SKM-1 (cell line): ENCODE measurements at regions not wholly inside any gene's neighbourhood (a gene's known extent, or its start where the extent isn't known, plus 50 kb on each side); places are given as distances from the start of the nearest gene placed in this dataset.
"Not testable (repeated sequence)": the region's sequence is repeated elsewhere in the genome, so short reads cannot be mapped to it uniquely, and the experiment has no call there.

ENCODE experiments used
- DNase-seq: peaks from one replicate; lab custom pipeline; 2025; ENCODE audit not compliant: unreplicated experiment; lab: John Stamatoyannopoulos, UW

- DNase-seq, result not testable (repeated sequence)
Observed at GRCh38 chr1:244156617-244157016, 105.5 kb downstream of the ZBTB18 start.

DNA sequence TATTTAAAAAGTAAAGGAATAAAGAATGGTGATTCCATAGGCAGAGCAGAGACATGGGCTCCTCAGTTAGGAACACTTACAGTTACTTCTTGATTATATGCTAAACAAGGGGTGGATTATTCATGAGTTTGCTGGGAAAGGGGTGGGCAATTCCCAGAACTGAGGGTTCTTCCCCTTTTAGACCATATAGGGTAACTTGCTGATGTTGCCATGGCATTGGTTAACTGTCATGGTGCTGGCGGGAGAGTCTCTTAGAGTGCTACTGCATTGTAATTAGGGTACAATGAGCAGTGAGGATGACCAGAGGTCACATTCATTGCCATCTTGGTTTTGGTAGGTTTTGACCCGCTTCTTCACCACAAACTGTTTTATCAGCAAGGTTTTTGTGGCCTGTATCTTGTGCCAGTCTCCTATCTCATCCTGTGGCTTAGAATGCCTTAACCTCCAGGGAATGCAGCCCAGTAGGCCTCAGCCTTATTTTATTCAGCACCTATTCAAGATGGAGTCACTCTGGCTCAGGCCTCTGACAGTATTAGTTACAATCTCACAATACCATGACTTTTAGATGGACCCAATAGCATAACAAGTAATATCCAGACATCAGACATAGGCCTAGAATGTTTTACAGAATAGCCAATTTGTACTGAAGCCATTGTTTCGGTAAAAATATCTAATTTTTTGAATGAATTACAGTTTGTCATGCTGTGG lies 106.8 kb downstream of the ZBTB18 start:
- no peak for DNase-seq

GRCh38 chr1:244159646-244160045 lies 108.6 kb downstream of the ZBTB18 start:
- DNase-seq, result no peak

DNA sequence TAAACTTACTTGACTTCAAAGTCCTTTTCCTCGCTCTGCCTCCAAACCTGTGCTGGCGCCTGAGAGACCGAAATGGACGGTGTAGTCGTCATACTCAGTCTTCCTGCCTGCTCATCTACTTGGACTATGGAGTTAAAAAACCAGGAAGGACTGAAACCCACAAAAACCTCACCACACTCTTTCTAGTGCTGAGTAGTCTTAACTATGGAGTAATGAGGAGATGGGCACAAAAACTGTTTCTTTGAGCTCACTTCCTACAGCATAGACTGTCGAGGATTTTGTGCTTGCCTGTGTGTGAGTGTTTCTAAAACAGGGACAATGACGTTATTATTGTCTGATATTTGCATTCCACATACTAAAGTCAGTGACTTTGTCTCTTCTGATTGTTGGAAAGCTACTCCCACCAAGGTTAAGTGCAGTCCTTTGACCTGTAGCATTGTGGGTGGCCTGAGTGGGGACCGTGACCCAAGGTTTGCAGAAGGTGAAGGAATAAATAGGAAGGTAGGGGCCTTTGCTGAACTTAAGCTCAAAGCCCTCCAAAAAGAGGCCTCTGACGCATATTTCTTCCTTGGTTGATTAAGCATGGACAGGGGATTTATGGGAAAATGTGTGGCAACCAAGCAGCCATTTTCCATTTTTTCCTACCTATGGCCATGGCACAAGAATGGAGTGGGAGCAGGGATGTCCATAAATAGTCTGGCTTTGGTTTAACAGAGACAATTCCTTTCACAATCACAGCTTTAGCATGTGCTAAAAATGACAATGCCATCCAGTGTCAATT lies 109.6 kb downstream of the ZBTB18 start:
- DNase-seq, result peak; percentile 87

DNA sequence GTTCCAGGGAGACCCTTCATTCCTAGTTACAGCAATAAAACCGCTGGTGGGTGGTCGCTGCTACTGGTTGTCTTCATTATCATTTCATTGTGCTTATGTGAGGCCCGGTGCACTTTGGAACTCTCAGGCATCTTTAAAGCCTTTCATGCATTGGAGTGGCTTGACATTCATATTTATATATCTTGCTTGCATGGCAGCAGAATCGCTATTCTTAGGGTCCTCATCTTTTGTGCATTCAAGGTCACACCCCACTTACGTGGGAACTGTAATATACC lies 110.1 kb downstream of the ZBTB18 start:
- no peak for DNase-seq

GRCh38 chr1:244162786-244163530 lies 111.9 kb downstream of the ZBTB18 start:
- no peak for DNase-seq

DNA sequence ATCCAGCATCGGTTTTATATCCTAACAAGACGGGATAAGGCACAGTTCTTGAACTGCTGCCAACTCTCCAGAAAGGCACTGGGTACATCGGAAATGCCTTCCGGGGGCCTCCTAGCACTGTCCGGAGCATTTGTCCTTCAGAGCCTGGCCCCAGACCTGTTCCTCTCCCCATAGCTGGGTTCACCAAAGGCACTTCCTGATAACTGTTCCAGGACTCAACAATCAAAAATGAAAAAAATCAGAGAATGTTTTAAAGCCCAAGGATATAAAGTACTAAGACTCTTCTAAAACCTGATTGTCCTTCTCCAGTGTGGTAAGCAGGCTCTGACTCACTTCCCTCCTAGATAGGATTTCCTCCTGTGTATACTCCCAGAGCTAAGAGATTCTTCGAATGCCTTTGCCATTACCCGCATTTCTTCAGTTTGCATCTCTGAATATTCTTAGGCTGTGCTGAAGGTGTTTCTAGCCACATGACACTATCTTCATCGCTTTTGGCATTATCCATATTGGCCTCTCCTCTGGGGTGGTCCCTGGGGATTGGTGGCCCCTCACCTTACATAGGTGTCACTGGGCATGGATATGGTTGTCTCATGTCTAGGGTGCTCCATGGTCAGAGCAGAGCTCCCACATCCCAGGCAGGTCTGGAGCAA lies 112.9 kb downstream of the ZBTB18 start:
- no peak for DNase-seq

DNA sequence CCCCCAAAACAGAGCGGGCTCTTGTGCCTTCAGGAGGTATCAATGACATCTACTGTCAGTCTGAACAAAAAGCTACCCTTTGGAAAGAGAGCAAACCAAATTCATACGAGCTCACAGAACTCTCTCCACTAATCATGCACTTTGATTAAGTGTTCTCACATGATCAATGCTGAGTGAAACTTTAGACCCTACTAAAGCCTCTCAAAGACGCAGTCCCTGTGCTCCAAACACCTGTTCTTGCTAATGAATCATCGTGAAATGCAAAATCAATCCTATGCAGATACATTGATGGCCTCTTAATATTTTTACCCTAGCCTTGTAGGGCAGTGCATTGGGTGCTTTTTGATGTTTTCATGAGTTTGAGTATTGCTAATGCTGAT lies 113.4 kb downstream of the ZBTB18 start:
- DNase-seq, result no peak

DNA sequence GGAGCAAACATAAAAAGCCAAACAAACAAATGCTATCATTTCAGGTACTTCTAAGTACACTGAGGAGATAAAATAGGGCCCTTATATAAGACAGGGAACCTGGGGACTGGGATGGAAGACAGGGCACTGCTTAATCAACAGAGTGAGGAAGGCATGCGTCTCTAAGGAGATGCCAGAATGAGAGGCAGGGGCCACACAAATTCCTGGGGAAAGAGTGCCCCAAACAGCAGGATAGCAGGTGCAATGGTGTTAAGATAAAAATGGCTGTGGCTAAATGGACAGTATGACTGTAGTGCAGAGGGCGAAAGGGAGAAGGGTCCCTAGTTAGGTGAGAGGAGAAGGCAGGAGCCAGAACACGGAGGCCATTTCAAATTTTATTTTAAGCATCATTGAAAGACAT lies 113.9 kb downstream of the ZBTB18 start:
- DNase-seq, result no peak

GRCh38 chr1:244165701-244166100 lies 114.6 kb downstream of the ZBTB18 start:
- no peak for DNase-seq

DNA sequence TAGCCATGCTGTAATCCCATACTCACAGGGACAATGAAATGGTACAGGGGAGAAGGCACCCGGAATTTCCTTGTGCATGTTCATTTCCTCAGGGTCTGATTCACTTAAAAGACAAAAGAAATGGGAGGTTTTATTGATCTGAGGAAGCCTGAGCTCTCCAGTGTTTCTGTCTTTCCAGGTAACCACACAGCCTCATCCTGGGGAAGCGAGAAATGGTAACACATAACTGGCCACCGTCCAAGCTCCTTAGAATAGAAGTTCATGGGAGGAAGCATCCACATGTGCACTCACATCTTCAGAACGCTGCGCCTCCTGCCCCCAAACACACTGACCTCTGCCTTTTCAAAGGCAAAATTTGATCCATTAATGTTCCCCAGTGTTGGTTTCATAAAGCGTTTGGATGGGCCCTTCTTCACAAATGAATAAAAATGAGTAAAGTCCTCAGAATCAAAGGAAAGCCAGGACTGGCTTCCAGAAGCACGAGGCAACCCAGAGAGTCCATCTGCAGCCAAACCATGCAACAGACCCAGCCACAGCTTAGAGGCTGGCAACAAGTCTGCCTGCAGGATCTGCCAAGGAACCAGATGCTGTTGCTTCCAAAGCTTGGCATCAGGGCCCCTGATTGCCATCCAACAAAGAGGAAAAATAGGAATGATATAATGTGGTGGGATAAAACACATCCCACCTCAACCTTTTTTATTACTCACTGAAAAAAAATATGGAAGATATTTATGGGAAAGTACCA lies 120.3 kb downstream of the ZBTB18 start:
- no peak for DNase-seq

- DNase-seq, result no peak
Observed at GRCh38 chr1:244173240-244173639, 122.2 kb downstream of the ZBTB18 start.

DNA sequence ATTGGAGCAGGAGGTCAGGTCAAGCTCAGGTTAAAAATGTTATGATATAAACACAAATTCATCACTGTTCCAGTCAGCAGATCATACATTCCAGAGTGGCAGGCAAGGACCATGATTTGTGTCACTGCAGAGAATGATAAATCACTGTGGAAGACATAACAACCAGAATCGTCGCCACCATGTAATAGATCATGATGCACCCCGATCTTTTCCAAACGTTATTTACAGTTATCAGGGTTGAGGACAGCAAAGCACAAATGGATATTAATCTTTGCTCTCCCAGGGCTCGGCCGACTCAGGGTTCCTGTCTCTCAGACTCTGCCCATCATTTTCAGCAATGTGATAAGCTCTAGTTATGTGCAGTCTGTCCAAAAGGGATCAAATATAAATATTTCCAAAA lies 122.7 kb downstream of the ZBTB18 start:
- no peak for DNase-seq

- no peak for DNase-seq
Observed at GRCh38 chr1:244174922-244175521, 123.9 kb downstream of the ZBTB18 start.

DNA sequence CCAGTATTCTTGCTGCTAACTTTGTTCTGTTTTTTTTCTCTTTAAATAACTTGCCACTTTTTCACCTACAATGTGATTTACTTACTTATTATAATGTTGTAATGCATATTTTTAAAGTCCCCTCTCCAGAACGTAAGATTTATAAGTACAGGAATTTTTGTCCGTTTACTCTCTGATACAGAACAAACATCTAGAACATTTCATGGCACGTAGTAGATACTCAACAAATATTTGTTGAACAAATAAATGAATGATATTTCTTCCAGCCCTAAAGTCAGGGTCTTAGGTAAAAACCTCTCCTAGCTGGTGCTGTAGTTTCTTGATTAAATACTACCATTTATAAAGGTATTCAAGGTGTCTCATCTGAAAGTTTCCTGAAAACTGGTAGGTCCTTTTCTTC lies 125.1 kb downstream of the ZBTB18 start:
- DNase-seq, result no peak

DNA sequence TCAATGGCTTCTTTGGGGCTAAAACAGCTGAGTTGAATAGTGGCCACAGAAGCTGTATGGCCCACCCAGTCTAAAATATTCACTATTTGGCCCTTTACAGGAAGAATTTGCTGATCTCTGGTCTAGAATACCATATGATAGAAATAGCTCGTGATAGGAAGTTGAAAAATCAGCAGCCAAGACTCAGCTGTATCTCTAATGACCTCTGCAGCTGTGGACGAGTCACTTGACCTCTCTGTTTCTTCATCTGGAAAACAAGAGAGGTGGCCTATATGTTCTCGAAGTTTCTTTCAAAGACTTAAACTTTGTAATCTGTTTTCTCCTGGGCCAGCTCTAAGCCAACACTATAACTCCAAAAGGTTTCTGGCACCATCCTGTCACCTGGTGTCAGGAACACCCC lies 129.2 kb downstream of the ZBTB18 start:
- DNase-seq, result no peak

DNA sequence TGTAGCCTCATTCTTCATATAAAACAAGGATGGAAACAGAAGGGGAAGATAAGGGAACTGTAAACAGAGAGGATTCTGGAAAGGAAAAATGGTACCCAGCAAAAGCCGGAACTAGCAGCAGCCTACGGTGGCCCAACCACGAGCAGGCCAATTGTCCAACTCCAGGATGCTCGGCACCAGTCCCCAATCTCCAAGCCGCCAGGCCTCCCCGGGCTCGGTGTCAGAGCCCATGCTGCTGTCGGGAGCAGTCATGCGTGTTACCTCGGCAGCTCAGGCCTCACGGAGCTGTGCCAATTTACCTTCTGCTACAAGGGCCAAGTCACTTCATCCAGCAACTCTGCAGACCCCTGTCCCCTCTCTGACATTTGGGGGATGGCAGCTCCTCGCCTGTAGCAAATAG lies 130.8 kb downstream of the ZBTB18 start:
- no peak for DNase-seq

DNA sequence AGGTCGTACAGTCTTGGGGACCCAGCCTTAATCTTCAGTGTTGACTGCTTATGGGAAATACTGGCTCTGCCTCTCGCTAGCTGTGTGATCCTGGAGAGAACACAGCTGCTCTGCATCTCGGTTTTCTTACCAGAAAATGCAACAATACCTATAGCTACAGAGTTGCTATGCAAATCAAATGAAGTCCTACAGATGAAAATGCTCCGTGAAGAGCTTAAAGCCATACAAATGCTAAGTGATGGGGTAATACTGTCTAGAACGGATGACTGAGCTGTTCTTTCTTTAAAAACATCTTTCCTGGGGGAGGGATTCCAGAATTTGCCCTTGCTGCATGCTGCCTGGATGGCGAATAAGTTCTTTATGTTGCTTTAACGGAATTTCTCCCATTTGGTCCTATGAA lies 132.0 kb downstream of the ZBTB18 start:
- DNase-seq, result no peak

DNA sequence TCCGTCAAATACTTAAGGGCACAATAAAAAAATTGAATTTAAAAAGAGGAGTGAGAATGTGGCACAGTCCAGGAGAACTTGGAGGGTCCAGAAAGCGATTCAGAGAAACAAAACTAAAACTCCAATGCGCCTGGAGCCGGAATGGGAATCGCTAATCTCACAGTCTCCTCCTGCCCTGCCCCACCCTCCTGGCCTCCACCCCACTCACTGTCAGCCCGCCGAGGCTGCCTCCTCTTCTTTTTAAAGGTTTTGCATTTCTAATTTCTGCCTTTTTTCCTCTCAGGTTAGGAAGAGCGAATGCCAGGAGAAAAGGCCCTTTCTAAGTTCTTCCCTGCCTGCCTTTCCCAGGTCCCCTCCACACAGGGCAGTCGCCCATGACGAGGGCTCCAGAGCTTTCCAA lies 135.3 kb downstream of the ZBTB18 start:
- no peak for DNase-seq

- DNase-seq, result no peak
Observed at GRCh38 chr1:244187310-244187709, 136.2 kb downstream of the ZBTB18 start.

- no peak for DNase-seq
Observed at GRCh38 chr1:244191581-244191980, 140.5 kb downstream of the ZBTB18 start.
